IMR-90 (cell line): ENCODE measurements at regions not wholly inside any gene's neighbourhood (a gene's known extent, or its start where the extent isn't known, plus 50 kb on each side); places are given as distances from the start of the nearest gene placed in this dataset.

Source experiments
- ATAC-seq: fragments of 200-7000 bp; cut with Tn5 transposase; 2 replicates; pipeline ENCODE4 v1.9.1; 2020; ENCODE audit warnings: low read depth, mild to moderate bottlenecking, moderate library complexity
- BruUV-seq: library from RNA; stranded (reverse); fragments of 400-500 nt; replicated peaks from 2 replicates; lab custom pipeline; 2021; lab: Mats Ljungman, UMichigan
- CTCF ChIA-PET: fragments of 300-600 bp; formaldehyde crosslinking; extraction: SDS; loops from one replicate; lab custom pipeline; 2021; ENCODE audit warnings: antibody characterized with exemption; lab: Yijun Ruan, JAX
- POLR2A ChIA-PET: fragments of 300-600 bp; sonication (Branson Sonifier 250); formaldehyde crosslinking; loops from one replicate; lab custom pipeline; 2022; ENCODE audit warnings: antibody characterized with exemption; ENCODE audit not compliant: unreplicated experiment; lab: Charles Lee
- DNase-seq: peaks from one replicate; pipeline ENCODE4 v3.0.0; 2013
- H2AFZ ChIP-seq: replicated peaks from 2 replicates; pipeline ENCODE3; 2013; ENCODE audit warnings: low read length, mild to moderate bottlenecking; ENCODE audit not compliant: poor library complexity
- H2AK5ac ChIP-seq: 2 replicates; pipeline ENCODE4 v1.6.1; 2013; ENCODE audit warnings: low read depth, low read length, inconsistent platforms
- H2AK9ac ChIP-seq: replicated peaks from 2 replicates; pipeline ENCODE3; 2013; ENCODE audit warnings: mild to moderate bottlenecking, low read depth, low read length, moderate library complexity; ENCODE audit not compliant: poor library complexity
- H2BK120ac ChIP-seq: 2 replicates; pipeline ENCODE4 v1.6.1; 2013; ENCODE audit warnings: low read depth, low read length, inconsistent platforms
- H2BK15ac ChIP-seq: 3 replicates; pipeline ENCODE4 v1.6.1; 2013; ENCODE audit warnings: low read depth, low read length, inconsistent platforms
- H2BK20ac ChIP-seq: 2 replicates; pipeline ENCODE4 v1.6.1; 2013; ENCODE audit warnings: low read depth, mild to moderate bottlenecking, inconsistent platforms, low read length, moderate library complexity
- H2BK5ac ChIP-seq: 2 replicates; pipeline ENCODE4 v1.6.1; 2013; ENCODE audit warnings: mild to moderate bottlenecking, low read depth, low read length, inconsistent platforms; ENCODE audit not compliant: poor library complexity, severe bottlenecking
- H3K14ac ChIP-seq: replicated peaks from 2 replicates; pipeline ENCODE4 v1.6.1; 2013; ENCODE audit warnings: low read depth, low read length, inconsistent platforms
- H3K18ac ChIP-seq: 2 replicates; pipeline ENCODE4 v1.6.1; 2013; ENCODE audit warnings: low read depth, low read length, control low read depth
- H3K23ac ChIP-seq: 2 replicates; pipeline ENCODE4 v1.6.1; 2013; ENCODE audit warnings: low read depth, low read length, inconsistent platforms
- H3K27ac ChIP-seq: 2 replicates; pipeline ENCODE4 v1.5.1; 2013; ENCODE audit warnings: mild to moderate bottlenecking, control low read depth, low read length; ENCODE audit not compliant: insufficient read depth
- H3K27me3 ChIP-seq: 2 replicates; pipeline ENCODE4 v1.6.1; 2013; ENCODE audit warnings: low read length; ENCODE audit not compliant: control insufficient read depth, insufficient read depth
- H3K36me3 ChIP-seq: 2 replicates; pipeline ENCODE4 v1.6.1; 2013; ENCODE audit warnings: low read length, mixed read lengths; ENCODE audit not compliant: control insufficient read depth, insufficient read depth
- H3K4ac ChIP-seq: 2 replicates; pipeline ENCODE4 v1.6.1; 2013; ENCODE audit warnings: low read depth, low read length, inconsistent platforms
- H3K4me1 ChIP-seq: 2 replicates; pipeline ENCODE4 v1.6.1; 2013; ENCODE audit warnings: low read length, mixed read lengths; ENCODE audit not compliant: control insufficient read depth, insufficient read depth
- H3K4me2 ChIP-seq: 2 replicates; pipeline ENCODE4 v1.6.1; 2013; ENCODE audit warnings: low read depth, mild to moderate bottlenecking, control low read depth, low read length, moderate library complexity
- H3K4me3 ChIP-seq: 2 replicates; pipeline ENCODE4 v1.5.1; 2013; ENCODE audit warnings: low read depth, mild to moderate bottlenecking, control low read depth, low read length, moderate library complexity; ENCODE audit not compliant: insufficient read depth
- H3K56ac ChIP-seq: 2 replicates; pipeline ENCODE4 v1.6.1; 2013; ENCODE audit warnings: low read length, inconsistent platforms; ENCODE audit not compliant: insufficient read depth; ENCODE audit errors: extremely low read depth
- H3K79me1 ChIP-seq, 2 experiments: 2 replicates each; pipeline ENCODE4 v1.6.1; 2013; ENCODE audit warnings: low read length in 2 of 2, inconsistent platforms in 1 of 2, low read depth in 1 of 2
- H3K9ac ChIP-seq: 2 replicates; pipeline ENCODE4 v1.6.1; 2013; ENCODE audit warnings: low read depth, low read length, control low read depth
- H3K9me1 ChIP-seq: 2 replicates; pipeline ENCODE4 v1.6.1; 2013; ENCODE audit warnings: low read length, inconsistent platforms; ENCODE audit not compliant: insufficient read depth
- H3K9me3 ChIP-seq: 2 replicates; pipeline ENCODE4 v1.6.1; 2013; ENCODE audit warnings: low read length; ENCODE audit not compliant: control insufficient read depth, insufficient read depth
- H4K20me1 ChIP-seq: 2 replicates; pipeline ENCODE4 v1.6.1; 2013; ENCODE audit warnings: low read length, inconsistent platforms; ENCODE audit not compliant: insufficient read depth
- H4K5ac ChIP-seq: 2 replicates; pipeline ENCODE4 v1.6.1; 2013; ENCODE audit warnings: mild to moderate bottlenecking, low read depth, low read length, control low read depth
- H4K8ac ChIP-seq, 2 experiments: 2 replicates each; pipeline ENCODE4 v1.6.1; 2013; ENCODE audit warnings: low read depth in 2 of 2, low read length in 2 of 2, control low read depth in 1 of 2, inconsistent platforms in 1 of 2
- H4K91ac ChIP-seq: 2 replicates; pipeline ENCODE4 v1.6.1; 2013; ENCODE audit warnings: low read depth, low read length, inconsistent platforms; ENCODE audit not compliant: insufficient read depth
- BHLHE40 ChIP-seq: fragments of 150-350 bp; IDR thresholded peaks from 2 replicates; pipeline ENCODE4 v1.6.1; 2016; ENCODE audit warnings: mild to moderate bottlenecking, low read depth, low read length
- CEBPB ChIP-seq: IDR thresholded peaks from 2 replicates; pipeline ENCODE4 v1.6.1; 2012; ENCODE audit warnings: low read depth, low read length, improper control_type of control experiment
- CHD1 ChIP-seq: IDR thresholded peaks from 2 replicates; pipeline ENCODE4 v1.6.1; 2012; ENCODE audit warnings: low read depth, low read length, improper control_type of control experiment
- FOS ChIP-seq: fragments of 150-350 bp; IDR thresholded peaks from 2 replicates; pipeline ENCODE4 v1.6.1; 2016; ENCODE audit warnings: low read depth, low read length
- MAFK ChIP-seq: IDR thresholded peaks from 2 replicates; pipeline ENCODE4 v1.6.1; 2012; ENCODE audit warnings: low read depth, low read length, improper control_type of control experiment
- MAZ ChIP-seq: IDR thresholded peaks from 2 replicates; pipeline ENCODE4 v1.6.1; 2012; ENCODE audit warnings: low read depth, mild to moderate bottlenecking, low read length, improper control_type of control experiment, moderate library complexity, borderline replicate concordance
- MXI1 ChIP-seq: IDR thresholded peaks from 2 replicates; pipeline ENCODE4 v1.6.1; 2012; ENCODE audit warnings: low read depth, mild to moderate bottlenecking, low read length, moderate library complexity, borderline replicate concordance
- NFE2L2 ChIP-seq: fragments of 150-350 bp; IDR thresholded peaks from 2 replicates; pipeline ENCODE4 v1.6.1; 2016; ENCODE audit warnings: low read depth, mild to moderate bottlenecking, low read length
- POLR2A ChIP-seq: IDR thresholded peaks from 2 replicates; pipeline ENCODE4 v1.6.1; 2012; ENCODE audit warnings: mild to moderate bottlenecking, low read depth, low read length
- RAD21 ChIP-seq: IDR thresholded peaks from 2 replicates; pipeline ENCODE4 v1.6.1; 2012; ENCODE audit warnings: low read length, improper control_type of control experiment
- RCOR1 ChIP-seq: IDR thresholded peaks from 2 replicates; pipeline ENCODE4 v1.6.1; 2012; ENCODE audit warnings: mild to moderate bottlenecking, low read length, improper control_type of control experiment; ENCODE audit not compliant: insufficient replicate concordance
- RFX5 ChIP-seq: IDR thresholded peaks from 2 replicates; pipeline ENCODE4 v1.8.0; 2012; ENCODE audit warnings: low read depth, mild to moderate bottlenecking, low read length, moderate library complexity
- SMC3 ChIP-seq: fragments of 150-350 bp; IDR thresholded peaks from 2 replicates; pipeline ENCODE4 v1.6.1; 2016; ENCODE audit warnings: low read depth, mild to moderate bottlenecking, antibody characterized with exemption, low read length, moderate library complexity
- USF2 ChIP-seq: fragments of 150-350 bp; IDR thresholded peaks from 2 replicates; pipeline ENCODE4 v1.6.1; 2017; ENCODE audit warnings: mild to moderate bottlenecking, antibody characterized with exemption, low read length, low read depth
- WGBS, 2 experiments: methylation state at CpG; one replicate each; pipeline versions ENCODE4 v1.1.5 to v1.1.7; 2013; ENCODE audit warnings: missing lambda C conversion rate in 2 of 2; ENCODE audit not compliant: insufficient read length in 1 of 2; ENCODE audit errors: extremely low coverage in 2 of 2; 5-methylcytosine and 5-hydroxymethylcytosine counted together
- dilution Hi-C: fragments of 300-500 bp; cut with HindIII; formaldehyde crosslinking; loops from one replicate; pipeline ENCODE4 v1.14.3; 2018; ENCODE audit warnings: low sequenced_read_pairs; ENCODE audit not compliant: unreplicated experiment
- in situ Hi-C: fragments of 300-500 bp; cut with MboI; formaldehyde crosslinking; loops from 3 replicates; pipeline ENCODE4 v1.14.3; 2019; ENCODE audit warnings: low sequenced_read_pairs, inconsistent platforms, mixed read lengths
- intact Hi-C: fragments of 100-400 bp; cut with micrococcal nuclease; formaldehyde crosslinking; loops from 2 replicates; pipeline ENCODE4 v1.10.0; 2022
- TF ChIP-seq, protein P1 (sequence below): conservative IDR thresholded peaks from 2 replicates; pipeline ENCODE4 v1.5.1; 2012; ENCODE audit warnings: mild to moderate bottlenecking, low read depth, low read length, improper control_type of control experiment

- WGBS, 2 experiments = 17% methylated on average over 1 of the region's 2 CpGs; no CpG with 5 or more reads in 1 of the 2 experiments
- no peak overlapping the region for H3K18ac ChIP-seq
- H2BK20ac ChIP-seq = no peak overlapping the region
- no TSS peak for BruUV-seq
- no peak overlapping the region for H4K8ac ChIP-seq
- POLR2A ChIA-PET = no interaction called here
- H3K9me1 ChIP-seq = no peaks in the 10 kb centered on the region
- no peak overlapping the region for H2BK5ac ChIP-seq
- no peak overlapping the region for H3K4me2 ChIP-seq
- dilution Hi-C loops (no loop called here), in situ Hi-C loops (no loop called here), intact Hi-C loops (no loop called here)
- DNase-seq (no peak), ATAC-seq (no peak)
- no peak overlapping the region for H3K9ac ChIP-seq
- no peak overlapping the region for H3K27ac ChIP-seq
- TF ChIP-seq BHLHE40 (no peak), MAZ (no peak), RCOR1 (no peak), NFE2L2 (no peak), RFX5 (no peak), MXI1 (no peak), MAFK (no peak), POLR2A (no peak), CEBPB (no peak), FOS (no peak), RAD21 (no peak), SMC3 (no peak), CHD1 (no peak), USF2 (no peak)
- TF ChIP-seq, protein P1, sequence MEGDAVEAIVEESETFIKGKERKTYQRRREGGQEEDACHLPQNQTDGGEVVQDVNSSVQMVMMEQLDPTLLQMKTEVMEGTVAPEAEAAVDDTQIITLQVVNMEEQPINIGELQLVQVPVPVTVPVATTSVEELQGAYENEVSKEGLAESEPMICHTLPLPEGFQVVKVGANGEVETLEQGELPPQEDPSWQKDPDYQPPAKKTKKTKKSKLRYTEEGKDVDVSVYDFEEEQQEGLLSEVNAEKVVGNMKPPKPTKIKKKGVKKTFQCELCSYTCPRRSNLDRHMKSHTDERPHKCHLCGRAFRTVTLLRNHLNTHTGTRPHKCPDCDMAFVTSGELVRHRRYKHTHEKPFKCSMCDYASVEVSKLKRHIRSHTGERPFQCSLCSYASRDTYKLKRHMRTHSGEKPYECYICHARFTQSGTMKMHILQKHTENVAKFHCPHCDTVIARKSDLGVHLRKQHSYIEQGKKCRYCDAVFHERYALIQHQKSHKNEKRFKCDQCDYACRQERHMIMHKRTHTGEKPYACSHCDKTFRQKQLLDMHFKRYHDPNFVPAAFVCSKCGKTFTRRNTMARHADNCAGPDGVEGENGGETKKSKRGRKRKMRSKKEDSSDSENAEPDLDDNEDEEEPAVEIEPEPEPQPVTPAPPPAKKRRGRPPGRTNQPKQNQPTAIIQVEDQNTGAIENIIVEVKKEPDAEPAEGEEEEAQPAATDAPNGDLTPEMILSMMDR = no peak
- H2AK5ac ChIP-seq = no peak overlapping the region
- H3K36me3 ChIP-seq = no peaks in the 10 kb centered on the region
- no peak overlapping the region for H3K56ac ChIP-seq
- H2AK9ac ChIP-seq = no peak overlapping the region
- no peak overlapping the region for H2AFZ ChIP-seq
- no peaks in the 10 kb centered on the region for H3K9me3 ChIP-seq
- H3K14ac ChIP-seq = no peak overlapping the region
- no peak overlapping the region for H4K5ac ChIP-seq
- H3K4me1 ChIP-seq = no peaks in the 10 kb centered on the region
- no peak overlapping the region for H2BK15ac ChIP-seq
- H3K79me1 ChIP-seq = no peaks in the 10 kb centered on the region
- CTCF ChIA-PET = no interaction called here
- H3K4ac ChIP-seq = no peak overlapping the region
- H2BK120ac ChIP-seq = no peak overlapping the region
- H3K4me3 ChIP-seq = no peak overlapping the region
- H4K91ac ChIP-seq = no peak overlapping the region
- H3K23ac ChIP-seq = no peak overlapping the region
- H3K27me3 ChIP-seq = no peaks in the 10 kb centered on the region
- no peaks in the 10 kb centered on the region for H4K20me1 ChIP-seq
Measured at GRCh38 chr3:157953565-157953964, 152.7 kb downstream of the SHOX2 start.
